Renal cortex interstitium (tissue), 11 donors: ENCODE measurements at regions not wholly inside any gene's neighbourhood (a gene's known extent, or its start where the extent isn't known, plus 50 kb on each side); places are given as distances from the start of the nearest gene placed in this dataset.
"Not testable (repeated sequence)": the region's sequence is repeated elsewhere in the genome, so short reads cannot be mapped to it uniquely, and the experiment has no call there.

Source experiments
- DNase-seq, 11 donors: peaks; one replicate each; pipeline ENCODE4 v3.0.0-alpha.2; 2013; ENCODE audit warnings: low read depth in 9 of 11, low spot score in 4 of 11; ENCODE audit errors: extremely low read depth in 1 of 11

DNA sequence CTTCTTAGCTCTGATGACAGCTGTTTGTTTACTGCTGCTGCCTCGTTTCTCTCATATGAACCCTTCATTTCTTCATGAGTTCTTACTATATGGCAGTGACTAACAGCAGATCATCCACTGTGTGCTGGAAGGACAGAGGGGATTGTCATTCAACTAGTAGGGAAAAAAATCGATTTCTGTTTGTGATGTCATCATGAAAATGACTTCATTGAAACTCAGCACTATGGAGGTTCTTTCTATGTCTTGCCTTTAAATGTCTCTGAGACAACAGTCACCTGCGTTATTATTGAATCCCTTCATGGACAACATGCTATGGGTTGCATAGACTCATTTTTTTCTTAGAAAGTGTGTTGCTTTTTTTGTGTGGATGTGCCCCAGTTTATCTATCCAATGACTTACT is 394.4 kb downstream of the DOK5 start:
- no peak for DNase-seq

DNA sequence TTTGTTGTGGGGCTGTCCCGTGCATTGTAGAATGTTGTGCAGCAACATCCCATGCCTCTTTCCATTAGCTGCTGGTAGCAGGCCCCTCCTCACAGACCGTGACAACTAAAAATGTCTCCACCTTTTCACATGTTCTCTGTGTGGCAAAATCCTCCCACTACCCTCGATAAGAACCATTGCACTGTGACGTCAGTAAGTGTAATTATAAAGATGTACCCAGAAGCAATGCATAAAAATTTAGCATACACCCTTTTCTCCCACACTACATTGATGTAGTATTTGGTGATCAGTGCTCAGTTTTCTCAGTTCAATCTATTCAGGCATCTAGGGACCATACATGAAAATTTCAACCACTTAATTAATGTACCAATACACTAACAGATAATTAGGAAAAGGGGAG is 389.9 kb downstream of the DOK5 start:
- DNase-seq, result no peak

DNA sequence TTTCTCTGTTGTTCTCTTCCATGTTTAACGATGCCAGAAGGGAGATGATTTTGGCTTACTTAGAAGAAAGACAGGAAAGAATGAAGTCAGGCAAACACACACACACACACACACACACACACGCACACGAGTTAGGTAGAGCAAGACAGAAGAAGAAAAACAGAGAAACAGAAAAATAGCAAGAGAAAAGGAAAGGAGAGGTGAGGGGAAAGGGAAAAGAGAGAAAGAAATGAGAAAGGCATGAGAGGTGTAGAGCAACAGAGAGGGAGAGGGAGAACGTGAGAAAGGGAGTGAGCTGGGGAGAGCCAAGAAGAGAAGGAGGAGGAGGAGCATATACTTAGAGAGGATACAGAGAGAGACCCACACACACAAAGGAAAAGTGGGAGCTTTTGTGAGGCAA is 385.3 kb downstream of the DOK5 start:
- DNase-seq, result no peak

DNA sequence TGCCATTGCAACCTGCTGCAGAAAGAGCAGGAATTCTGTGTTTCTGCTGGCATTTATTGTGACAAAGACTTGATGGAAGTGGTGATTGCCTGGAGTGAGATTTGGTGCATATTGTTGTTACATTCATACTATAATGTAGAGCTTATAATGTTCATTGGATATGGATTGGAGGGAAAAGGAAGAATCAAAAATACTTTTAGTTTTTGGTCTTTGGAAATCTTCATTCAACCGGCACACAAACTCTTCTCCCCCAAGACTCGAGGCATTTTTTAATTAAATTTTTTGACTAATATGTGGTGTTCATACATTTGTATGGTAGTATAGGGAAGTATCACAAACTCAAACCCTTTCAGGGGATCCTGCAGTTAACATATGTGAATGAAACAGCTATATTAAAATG is 380.8 kb downstream of the DOK5 start:
- no peak for DNase-seq

DNA sequence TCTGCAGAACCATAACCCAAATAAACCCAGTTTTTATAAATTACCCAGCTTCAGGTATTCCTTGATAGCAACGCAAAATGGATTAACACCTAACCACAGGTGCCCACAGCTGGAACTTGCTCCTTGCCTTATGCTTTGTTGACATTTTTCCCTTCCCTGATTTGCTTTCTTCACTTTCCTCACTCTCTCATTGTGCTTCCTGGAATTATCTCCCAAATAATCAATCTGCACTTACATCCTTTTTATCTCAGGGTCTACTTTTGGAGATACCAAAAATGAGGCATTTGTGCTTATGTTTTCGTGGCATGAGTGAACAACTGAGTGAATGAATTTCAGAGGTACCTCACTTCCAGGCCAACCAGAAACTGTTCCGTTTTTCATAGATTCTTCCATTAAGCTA is 374.3 kb downstream of the DOK5 start:
- DNase-seq, result no peak

DNA sequence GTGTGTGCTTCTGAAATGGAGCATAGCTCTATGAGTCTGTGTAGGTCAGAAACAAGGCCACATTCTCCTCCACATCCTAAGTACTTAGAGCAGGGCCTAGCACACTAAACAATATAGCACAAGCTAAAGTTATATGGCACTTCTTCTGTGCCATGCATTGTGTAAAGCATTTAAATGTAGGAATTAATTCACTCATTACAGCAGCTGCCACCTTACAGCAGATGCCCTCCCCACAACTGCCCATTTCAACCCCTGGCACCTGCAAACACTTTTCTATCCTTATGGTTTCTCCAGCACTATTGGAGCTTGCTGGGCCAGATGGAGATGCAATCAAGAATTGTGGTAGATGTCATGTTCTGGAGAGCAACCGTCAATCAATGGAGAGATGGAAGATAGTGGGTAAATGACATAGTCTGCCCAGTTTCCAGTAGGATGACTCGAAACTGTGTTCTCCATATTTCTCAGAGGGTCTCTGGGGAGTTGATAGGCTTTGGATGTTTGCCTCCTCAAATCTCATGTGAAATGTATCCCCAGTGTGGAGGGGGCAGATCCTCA is 373.7 kb downstream of the DOK5 start:
- DNase-seq, result no peak

DNA sequence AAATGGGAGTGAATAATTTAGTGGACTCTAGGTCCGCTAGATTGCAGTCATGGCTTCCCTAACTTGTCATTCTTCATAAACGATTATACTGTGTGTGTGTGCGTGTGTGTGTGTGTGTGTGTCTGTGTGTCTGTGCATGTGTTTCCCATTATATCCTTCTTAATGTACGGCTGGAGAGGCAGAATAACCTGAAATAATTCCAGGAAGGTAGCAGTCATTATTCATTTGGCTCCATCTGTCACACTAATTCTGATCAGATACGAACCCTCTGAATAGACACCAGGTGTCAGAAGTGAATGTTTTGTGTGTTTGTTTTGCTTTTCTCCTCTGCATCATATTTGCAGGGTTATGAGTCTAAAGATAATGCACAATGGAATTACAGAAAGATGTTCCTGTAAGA is 372.9 kb downstream of the DOK5 start:
- no peak for DNase-seq

DNA sequence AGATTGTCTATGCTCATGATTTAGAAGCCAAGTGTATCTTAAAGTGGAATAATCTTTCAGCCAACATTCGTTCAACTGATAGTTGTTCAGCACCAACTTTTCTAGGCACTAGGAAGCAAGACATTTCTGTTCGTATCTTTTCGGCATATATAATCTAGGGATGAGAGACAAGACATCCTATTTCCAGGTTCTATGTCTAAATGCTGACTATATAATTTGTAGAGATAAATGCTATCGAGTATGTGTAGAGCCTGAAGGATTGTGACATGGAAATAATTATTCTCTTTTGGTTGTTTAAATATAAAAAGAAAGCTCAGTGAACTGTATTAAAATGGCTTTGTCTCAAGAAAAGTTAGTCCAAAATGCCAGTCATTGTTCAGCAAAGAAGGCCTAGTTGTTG is 371.6 kb downstream of the DOK5 start:
- DNase-seq, result no peak

DNA sequence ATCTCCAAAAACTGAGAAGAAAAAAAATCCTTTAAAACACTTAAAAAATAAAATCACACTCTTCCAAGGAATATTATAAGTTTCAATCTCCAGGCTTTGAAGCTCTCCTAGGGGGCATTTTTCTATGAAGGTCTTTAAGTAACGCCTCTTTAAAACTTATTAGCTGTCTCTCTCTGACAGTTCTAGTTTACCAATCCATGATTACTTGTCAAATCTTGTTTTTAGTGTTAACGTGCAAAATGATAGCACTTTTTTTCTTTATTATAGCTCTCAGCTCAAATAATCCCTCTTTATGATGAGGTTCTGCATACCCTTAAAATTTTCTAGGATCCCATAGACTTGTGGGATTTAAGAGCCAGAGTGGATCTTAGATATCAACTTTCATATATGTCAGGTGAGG is 369.0 kb downstream of the DOK5 start:
- no peak for DNase-seq

DNA sequence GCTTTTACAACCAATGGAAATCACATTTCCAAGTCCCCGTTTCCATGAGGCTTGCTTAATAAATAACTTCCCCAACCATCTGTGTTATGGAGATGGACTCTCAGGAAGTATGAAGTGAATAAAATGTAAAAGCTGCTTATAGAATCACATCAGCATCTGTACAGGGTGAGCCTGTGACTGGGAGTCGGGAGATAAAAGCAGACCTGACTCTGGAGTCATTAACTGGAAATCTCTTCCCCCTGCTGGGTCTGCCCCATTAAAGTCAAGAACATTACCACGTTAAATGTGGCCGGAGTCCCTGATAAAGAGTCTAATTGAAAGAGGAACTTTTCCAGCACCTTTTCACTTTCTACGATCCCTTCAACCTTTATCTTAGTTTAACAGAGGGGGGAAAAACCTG is 368.5 kb downstream of the DOK5 start:
- DNase-seq, result no peak

DNA sequence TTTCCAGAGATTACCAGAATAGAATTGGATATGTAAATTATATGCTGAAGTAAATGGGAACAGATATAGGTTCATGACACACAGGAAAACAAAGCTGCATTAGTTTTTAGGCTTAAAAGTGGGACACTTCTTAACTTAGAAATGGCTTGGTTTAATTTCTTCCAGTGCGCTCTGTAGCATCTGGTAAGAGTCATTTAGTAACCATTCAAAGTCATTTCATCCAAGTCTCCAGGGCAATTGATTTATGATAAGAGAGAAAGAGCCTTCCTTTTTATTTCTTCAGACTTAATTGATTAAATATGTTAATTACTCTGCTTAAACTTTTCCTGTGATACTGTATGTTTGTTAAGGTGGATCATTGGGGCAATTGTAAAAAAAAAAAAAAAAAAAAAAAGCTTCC is 368.0 kb downstream of the DOK5 start:
- no peak for DNase-seq

DNA sequence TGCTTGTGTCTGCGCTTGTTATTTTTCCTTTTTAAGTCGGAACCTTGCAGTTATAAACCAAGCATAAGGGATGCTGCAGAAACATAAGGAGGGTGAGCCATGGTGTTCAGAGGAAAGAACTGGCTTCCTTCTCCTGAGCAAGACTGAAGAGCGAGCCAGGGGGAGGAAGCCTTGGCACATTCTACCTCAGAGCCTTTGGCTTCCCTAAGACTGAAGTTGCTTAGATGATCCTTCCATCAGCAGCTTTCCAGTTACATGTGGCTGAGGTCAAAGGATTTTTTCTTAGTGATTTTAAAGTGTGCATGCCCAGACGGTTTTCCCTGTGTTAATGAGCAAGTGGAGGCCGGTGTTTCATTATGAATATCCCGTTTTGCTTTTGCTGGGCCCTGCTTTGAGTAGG is 363.8 kb downstream of the DOK5 start:
- DNase-seq, result no peak

DNA sequence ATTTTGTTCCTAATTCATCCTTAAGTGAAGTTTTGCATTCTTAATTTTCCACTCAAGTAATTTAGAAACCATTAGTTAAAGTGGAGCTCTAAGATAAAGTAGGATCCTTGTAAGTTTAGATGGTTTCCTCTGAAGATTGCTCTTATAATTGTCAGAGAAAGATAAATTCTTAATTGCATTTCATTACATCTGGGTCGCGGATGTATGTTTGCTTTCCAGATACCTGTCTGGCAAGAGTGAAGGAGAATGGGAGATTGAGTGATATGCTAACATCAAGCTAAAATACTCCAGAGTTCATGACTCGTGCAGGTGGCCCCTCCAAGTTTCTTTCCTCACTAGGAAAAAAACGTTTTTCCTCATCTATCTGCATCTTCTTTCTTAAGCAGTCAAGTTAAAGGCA is 361.8 kb downstream of the DOK5 start:
- DNase-seq, result no peak

DNA sequence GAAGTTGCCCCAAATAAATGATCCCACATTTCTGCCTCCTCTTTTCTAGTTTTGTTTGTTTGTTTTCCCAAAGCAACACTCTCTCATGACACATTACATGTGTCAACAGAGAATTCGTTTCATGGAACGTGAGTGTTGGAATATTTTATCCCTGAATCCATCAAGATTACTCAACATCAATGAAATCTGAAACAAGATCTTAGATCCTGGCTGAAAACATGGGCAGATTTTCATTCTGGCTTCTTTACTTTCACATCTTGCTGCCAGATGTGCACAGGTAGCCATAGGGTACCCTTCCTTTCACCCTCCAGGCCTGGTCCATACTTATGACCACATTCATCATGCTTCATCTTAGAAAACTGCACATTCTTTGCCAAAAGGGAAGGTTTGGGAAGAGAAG is 347.0 kb downstream of the DOK5 start:
- no peak for DNase-seq

DNA sequence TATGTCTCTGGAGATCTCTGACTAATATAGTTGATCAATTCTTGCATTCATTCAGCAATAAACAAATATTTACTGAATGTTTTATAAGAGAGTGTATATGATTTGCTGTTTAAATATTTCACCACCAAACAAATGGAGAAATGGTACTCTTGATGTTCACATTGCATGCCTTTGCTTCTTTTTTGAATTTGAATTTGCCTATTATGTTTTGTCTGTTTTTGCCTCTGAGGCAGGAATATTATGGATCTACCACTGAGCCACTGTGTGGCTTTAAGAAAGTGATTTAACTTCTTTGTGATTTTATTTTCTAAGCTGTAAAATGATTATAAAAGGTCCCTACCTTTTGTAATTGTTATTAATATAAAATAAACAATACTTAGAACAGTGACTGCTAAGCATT is 345.0 kb downstream of the DOK5 start:
- no peak for DNase-seq

DNA sequence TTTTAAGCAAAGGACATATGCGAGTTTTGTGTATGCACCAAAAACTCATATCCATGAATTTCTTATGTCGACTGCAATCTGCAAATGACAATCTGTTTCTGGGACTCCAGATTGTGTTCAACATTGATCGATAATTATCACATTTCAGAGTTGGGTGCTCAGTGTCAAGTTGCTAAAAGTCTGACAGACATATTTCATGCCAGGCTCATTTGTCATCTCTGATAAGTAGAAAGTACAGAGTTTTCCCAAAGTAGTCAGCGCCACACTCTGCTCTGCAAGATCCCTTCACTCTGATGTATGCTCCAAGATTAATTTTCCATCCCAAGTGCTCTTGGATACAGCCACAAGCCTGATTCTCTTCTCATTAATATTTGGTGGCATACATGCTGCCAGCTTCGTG is 331.1 kb downstream of the DOK5 start:
- no peak for DNase-seq

DNA sequence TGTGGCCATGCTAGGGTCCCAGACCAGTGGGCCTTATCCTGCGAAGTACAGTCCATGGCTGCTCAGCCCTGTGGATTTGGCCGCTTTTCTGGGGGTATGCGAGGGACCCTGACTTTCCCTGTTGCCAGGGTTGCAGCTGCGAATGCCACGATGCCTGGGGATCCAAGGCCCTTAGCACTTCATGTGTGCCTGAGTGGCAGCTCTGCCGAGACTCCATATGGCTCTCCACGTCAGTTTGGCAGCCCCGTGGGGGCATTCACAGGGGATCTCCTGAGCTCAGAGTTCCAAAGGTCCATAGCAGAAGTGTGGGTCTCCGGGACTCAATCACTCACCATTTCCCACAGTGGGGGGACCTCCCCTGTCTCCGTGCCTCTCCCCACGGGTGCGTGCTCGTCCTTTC is 319.5 kb downstream of the DOK5 start:
- no peak for DNase-seq

DNA sequence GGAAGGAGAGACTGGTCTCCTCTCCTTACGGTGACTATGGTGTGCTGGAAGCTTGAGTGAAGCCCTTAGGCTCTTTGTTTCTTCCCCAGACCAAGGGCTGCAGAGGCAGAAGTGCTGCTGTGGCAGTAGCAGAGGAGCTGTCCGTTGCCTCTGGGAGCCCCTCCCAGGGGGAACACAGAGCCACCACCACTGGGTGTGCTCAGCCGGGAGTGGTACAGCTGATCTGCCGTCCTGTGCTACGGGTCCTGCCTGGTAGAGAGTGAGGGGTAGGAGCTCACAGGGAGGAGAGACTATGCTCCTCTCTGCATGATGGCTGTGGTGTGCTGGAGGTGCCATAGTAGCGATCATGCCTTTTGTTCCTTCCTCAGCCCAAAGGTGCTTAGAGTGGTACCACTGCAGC is 318.7 kb downstream of the DOK5 start:
- DNase-seq, result no peak

DNA sequence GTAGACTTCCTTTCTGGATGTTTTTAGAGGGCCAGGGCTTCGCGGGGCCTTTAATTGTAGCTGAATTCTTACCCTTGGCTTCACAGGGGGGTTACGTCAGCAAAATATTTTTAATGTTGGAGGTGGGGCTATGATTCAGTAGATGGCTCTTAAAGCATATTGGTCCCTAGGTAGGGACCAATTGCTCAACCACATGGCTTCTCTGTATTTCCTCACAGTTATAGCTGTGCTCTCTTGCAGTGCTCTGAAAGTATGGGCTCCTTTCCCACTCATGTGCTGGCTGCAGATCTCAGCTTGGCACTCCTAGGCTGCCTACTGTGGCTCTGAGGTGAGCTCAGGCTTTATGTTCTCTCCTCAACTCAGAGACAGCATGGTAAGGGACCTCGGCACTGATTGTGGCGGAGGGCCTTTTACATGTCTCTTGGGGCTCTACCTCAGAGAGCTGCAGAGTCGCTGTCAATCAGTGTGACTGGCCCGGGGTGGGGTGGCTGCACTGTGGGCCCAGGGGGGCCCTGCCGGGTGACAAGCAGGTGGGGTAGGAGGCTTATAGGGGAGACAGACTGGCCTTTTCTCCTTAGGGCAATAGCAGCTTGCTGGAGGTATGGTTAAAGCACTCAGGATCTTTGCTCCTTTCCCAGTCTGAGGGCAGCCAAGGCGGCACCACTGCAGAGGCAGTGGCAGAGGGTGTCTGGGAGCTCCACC is 318.0 kb downstream of the DOK5 start:
- DNase-seq, result no peak

DNA sequence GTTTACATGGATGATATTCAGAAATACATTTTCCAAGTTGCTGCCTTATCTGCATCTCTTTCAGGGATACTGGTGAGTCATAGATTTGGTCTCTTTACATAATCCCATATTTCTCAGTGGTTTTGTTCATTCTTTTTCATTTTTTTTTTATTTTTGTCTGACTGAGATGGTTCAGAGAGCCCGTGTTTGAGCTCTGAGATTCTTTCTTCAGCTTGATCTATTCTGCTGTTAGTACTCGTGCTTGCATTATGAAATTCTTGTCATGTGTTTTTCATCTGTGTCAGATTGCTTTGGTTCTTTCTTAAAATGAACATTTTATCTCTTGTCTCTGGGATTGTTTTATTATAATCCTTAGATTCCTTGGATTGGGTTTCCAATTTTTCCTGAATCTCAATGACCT is 317.3 kb downstream of the DOK5 start:
- no peak for DNase-seq

DNA sequence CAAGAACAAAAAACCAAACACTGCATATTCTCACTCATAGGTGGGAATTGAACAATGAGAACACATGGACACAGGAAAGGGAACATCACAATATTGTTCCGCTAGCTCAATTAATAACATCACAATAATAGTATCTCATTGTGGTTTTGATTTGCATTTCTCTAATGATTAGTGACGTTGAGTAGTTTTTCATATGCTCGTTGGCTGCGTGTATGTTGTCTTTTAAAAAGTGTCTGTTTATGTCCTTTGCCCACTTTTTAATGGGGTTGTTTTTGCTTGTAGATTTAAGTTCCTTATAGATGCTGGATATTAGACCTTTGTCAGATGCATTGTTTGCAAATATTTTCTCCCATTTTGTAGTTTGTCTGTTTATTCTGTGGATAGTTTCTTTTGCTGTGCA is 312.9 kb downstream of the DOK5 start:
- not testable (repeated sequence) for DNase-seq
